Fibroblast of upper back skin (primary cell): ENCODE measurements at regions not wholly inside any gene's neighbourhood (a gene's known extent, or its start where the extent isn't known, plus 50 kb on each side); places are given as distances from the start of the nearest gene placed in this dataset.

Experiments used
- DNase-seq: peaks from one replicate; pipeline ENCODE4 v3.0.0-alpha.2; 2013

DNA sequence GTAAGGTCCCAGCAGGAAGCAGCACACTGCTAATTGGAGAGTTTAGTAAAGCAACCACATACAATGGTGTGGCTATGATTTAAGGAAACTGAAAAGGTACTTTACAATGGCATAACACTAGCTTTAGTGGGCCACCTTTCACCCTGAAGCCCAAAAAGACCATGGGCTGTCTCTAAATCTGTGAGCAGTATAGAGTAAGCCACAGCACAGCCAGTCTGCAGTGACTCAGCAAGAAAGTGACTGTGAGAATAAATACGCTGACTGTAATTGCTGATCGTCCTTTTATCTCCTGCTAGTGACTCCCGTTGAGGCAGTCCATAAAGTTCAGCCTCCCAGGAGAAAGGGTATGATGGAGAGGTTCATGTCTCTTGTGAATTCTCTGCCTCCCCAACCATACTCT, 679.8 kb upstream of the KIF2B start:
- no peak for DNase-seq

DNA sequence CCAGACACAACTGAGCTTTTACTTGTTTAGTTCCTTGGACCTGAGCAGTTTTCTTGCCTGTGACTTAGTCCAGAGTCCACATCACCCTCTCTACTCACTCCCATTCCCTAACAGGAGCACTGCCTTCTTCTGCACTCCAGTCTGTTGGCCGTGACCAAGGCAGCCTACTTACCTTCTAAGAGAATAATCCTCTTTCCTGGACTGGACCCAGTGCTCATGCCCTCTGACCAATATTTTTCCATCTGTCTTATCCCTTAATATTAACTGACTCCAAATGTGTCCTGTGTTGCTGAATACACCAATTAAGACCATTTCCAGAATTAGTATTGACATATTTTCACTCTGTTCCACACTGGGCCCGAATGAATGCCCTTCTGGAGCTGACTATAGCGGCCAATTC, 681.0 kb upstream of the KIF2B start:
- no peak for DNase-seq

DNA sequence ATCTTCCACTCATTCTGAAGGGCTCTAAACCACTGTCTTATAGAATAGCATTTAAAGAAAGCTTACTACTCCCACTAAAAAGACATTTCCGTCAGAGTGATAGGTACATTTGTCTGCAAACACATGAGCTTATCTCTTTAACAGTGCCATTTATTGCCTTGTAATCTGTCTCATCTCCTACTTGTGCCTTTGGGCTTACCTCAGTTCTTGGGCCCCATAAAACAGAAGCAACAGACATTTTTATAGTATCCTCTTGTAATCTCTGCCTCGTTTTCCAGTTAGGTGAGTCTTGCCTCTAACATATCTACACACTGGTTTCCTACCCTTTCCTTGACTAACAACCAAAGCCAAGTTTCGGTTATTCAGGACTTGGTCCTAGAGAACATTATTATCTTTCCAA, 681.4 kb upstream of the KIF2B start:
- no peak for DNase-seq

DNA sequence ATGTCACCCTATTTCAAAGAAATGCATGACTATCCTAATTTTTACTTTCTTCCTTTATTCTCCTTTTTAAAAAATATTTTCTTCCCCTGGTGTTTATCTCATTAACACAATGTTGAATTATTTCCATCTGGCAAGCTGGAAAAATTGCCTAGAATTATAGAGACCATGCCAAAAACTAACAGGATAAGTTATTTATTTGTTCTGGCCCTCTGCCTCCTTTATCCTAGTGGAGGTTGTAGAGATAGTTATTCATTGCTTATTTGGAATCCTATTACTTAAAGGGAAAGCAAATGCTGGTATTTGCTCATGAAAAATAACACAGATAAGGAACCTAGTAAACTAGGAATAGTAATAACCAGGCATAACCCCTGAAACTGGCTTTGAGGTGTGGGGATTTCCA, 684.9 kb upstream of the KIF2B start:
- DNase-seq = no peak

GRCh38 chr17:53135969-53136368, 686.8 kb upstream of the KIF2B start:
- no peak for DNase-seq

DNA sequence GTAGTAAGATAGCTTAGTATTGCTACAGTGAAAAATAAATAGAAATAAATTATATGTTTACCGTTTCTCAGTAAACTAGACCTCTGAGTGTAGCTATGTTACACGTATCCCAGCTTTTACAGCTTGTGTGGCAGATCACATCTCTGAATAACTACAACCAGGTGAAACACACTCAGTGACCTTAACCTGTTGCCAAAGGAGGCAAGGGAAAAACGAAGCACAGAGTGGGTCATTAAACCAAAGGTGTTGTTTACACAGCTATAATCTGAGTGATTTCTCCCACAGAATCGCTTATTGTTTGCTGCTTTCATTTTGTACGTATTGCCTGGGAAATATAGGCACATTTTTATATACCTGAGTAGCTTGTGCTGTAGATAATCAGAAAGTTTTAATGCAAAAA, 688.2 kb upstream of the KIF2B start:
- no peak for DNase-seq

DNA sequence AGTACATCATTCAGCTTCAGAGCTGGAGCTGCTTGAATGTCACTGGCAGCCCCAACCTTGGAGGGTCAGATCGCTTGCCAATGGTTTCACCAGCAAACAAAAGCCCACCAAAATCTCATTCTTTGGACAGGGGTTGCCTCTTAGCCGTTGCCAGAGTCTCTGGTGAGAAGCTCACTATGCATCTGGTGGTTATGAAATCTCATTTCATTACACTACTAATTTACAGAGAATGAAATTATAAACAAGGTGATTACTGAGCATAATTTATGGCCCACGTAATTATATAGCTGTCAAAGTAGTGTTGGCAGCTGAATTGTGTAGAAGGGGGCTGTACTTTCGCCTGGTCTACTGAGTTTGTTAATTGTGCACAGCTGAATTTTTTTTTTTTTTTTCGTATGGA, 688.9 kb upstream of the KIF2B start:
- no peak for DNase-seq

DNA sequence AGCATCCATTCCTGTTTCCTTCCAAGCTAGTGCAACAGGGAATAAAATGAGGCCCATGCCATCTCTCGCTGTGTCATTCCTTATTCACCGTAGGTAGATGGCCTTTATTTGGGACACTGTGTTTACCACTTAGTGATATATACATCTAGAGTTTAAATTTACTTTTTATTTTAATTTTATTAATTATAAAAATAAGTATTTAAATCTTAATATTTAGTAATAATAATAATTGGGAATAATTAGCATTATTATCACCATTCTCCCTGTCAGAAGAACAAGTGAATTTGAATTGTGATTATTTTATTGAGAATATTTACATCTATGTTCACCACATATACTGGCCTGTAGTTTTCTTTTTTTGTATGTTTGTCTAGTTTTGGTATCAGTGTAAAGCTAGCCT, 692.9 kb upstream of the KIF2B start:
- no peak for DNase-seq

DNA sequence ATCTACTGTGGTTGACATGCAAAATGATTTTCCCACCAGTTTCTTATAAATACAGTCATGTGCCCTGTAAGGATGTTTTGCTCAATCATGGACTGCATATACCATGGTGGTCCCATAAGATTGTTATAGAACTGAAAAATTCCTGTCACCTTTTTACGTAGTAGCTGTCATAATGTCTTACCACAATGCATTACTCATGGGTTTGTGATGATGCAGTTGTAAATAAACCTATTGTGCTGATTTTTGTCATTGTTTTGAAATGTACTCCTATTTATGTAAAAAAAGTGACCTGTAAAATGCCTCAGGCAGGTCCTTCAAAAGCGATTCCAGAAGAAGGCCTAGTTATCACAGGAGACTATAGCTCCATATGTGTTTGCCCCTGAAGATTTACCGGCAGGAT, 695.4 kb upstream of the KIF2B start:
- DNase-seq = no peak

- DNase-seq = no peak
Measured at GRCh38 chr17:53122966-53123365, 699.8 kb upstream of the KIF2B start.

DNA sequence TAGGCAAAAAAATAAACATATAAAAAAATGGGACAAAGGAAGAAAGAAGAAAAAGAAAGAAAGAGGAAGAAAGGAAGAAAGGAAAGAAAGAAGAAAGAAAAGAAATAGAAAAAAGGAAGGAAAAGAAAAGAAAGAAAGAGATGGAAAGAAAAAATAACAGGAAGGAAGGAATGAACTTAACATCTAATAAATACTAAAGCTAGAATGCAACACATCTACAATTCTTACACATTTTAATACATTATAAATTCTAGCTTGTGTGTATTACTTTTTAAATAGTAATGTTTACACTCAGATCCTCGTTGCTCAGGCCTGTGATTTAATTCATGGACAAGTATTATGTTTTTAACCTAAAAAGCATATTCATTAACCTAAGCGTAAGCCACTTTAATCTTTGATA, 703.0 kb upstream of the KIF2B start:
- no peak for DNase-seq

- no peak for DNase-seq
Measured at GRCh38 chr17:53118948-53119347, 703.8 kb upstream of the KIF2B start.

DNA sequence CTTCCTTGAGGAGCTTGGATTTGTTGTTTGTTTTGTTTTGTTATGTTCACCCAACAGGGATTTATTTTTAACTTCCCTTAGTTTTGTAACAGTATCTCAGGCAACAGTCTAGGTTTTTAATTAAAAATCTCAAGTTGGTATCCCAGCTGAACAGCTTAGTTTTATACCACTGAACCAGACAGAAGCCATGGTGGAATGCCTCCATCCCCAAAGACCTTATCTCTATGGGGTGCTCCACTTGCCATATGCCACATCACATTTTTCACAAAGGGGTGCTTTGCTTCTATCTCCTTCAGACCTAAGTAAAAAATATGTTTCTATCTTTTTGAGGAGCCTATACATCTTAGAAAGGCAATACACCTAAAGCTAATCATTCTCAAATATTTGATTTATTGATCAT, 715.8 kb upstream of the KIF2B start:
- DNase-seq = no peak

- DNase-seq = no peak
Measured at GRCh38 chr17:53101706-53102105, 721.0 kb upstream of the KIF2B start.

GRCh38 chr17:53100126-53100525, 722.6 kb upstream of the KIF2B start:
- no peak for DNase-seq

DNA sequence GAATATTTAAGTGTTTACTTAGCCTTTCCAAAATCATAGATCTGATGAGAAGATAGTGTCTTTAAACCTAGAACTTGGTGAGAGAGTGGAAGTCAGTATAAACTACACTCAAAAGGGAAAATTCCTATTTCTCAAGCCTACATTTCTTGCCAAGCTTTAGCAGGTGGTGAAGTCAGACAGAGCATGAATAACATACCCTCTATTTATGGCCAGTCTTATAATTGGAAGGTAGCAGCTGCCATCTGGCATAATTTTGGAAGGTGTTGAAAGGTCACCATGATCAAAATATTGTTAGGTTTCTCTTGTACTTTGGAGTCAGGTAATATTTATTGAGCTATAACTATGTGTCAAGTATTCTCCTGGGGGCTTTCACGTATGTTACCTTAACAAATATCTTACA, 729.3 kb upstream of the KIF2B start:
- no peak for DNase-seq

DNA sequence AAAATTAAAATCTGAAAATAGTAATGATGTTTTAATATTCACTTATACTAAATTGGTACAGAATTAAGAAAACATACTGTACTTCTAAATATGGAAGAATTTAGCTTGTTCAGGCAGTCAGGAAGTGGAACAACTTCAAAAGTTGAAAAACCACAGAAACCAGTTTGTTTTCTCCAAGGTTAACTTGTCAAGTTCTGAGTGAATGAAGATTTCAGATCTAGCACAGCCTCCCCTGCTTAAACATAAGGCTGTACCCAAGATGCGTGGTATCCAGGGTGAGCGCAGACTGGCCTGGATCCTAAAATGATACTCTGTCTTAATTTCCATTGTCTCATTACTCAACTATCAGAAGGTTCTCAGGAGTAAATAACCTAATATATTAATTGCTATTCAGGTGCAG, 730.7 kb upstream of the KIF2B start:
- no peak for DNase-seq

DNA sequence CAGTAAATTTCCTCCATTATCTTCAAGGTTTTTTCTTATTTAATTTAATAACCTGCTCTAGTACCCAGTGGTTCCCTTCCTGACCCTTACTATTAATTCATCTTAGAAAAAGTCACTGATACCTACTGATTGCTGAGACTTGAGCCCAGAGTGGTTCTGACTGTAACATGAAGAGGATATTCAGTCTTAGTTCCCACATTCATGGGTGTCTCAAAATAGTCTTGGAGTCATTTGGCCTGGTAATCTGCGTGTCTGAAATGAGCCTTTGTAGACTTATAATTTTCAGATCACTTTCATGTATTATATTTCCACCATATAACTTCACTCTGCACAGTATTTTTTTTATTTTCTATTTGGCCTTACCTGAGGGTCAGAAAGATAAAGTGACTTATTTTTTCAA, 732.0 kb upstream of the KIF2B start:
- no peak for DNase-seq

DNA sequence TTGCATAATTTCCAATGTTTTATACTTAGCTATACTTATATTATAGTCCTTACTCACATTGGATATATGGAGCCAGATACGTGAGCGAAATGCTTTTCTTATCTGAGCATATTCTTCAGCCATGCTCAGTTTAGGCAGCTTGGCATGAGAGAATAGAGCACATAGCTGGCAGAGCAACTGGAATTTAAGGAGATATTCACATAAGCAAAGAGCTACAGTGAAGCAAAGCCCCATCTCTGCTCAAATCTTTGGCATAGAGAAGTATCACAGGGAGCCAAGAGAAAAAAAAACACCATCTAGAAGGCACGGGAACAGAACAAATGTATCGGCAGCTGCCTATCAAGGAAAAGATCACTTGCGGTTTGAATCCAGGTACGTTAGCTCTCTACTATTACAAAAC, 734.2 kb upstream of the KIF2B start:
- no peak for DNase-seq

DNA sequence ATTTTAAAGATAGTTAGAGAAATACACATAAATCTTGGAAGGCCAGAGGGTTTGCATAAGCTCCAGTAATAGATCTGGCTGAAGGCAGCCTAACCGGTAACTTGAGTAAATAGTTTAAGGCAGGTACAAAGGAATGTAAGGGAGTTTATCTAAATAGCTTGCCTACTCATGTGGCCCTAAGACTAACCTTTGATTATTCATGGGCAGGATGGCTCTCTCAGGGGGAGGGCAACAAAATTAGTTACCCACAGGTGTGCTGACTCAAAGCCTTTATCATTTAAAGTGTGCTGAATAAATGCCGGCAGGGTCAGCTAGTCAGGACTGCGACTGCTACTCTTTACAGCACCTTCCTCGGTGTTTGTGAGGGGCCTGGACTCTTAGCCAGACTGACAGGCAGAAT, 761.3 kb upstream of the KIF2B start:
- DNase-seq = no peak

GRCh38 chr17:53058031-53058430, 764.7 kb upstream of the KIF2B start:
- DNase-seq = no peak

- DNase-seq = no peak
Measured at GRCh38 chr17:53046781-53047180, 775.9 kb upstream of the KIF2B start.

- no peak for DNase-seq
Measured at GRCh38 chr17:53039981-53040380, 782.7 kb upstream of the KIF2B start.

DNA sequence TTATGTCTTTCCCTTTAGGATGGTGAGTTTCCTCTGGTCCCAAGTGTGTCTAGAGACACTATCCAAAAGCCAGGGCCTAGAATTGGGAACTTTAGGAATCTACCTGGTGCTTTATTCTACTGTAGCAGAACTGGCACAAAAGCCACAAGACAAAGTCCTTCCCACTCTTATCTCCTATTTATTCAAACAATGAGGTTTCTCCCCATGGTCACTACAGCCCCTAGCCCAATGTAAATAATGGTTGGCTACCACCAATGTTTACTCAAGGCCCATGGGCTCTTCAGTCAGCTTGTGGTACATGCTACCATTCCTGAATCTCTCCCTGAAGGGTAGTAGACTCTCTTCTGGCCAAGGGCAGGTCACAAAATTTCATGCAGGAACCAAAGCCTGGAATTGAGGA, 789.4 kb upstream of the KIF2B start:
- DNase-seq = no peak

DNA sequence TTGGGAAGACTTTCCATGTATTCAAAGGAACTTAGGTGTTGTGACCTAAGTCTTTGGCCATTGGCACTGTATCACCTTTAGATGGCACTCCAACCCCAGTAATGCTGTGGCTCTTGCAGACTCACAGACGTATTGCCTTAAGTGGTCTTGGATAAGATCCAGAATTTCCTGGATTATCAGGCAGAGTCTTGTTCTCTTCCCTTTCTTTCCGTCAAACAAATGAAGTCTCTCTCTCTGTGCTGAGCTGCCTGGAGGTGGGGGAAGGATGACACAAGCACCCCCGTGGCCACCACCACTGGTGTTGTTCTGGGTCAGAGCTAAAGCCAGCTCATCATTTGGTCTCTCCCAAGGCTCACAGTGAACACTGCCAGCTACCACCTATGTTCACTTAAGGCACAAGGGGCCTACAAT, 789.9 kb upstream of the KIF2B start:
- DNase-seq = peak; percentile 4

GRCh38 chr17:53017227-53017626, 805.5 kb upstream of the KIF2B start:
- DNase-seq = no peak
